Parathyroid adenoma (tissue), 2 donors: ENCODE measurements at regions not wholly inside any gene's neighbourhood (a gene's known extent, or its start where the extent isn't known, plus 50 kb on each side); places are given as distances from the start of the nearest gene placed in this dataset.

ENCODE experiments used
- H2AFZ ChIP-seq: fragments of 300-600 bp; sonication (generic); one replicate; pipeline ENCODE4 v1.7.0; 2017; ENCODE audit warnings: antibody characterized with exemption, mild to moderate bottlenecking
- H3K27ac ChIP-seq: fragments of 300-600 bp; sonication (generic); one replicate; pipeline ENCODE4 v1.7.0; 2017
- H3K27me3 ChIP-seq: fragments of 300-600 bp; sonication (generic); one replicate; pipeline ENCODE4 v1.7.0; 2017; ENCODE audit warnings: low read length; ENCODE audit not compliant: control insufficient read depth, insufficient read depth
- H3K36me3 ChIP-seq: fragments of 300-600 bp; sonication (generic); one replicate; pipeline ENCODE4 v1.7.0; 2017; ENCODE audit warnings: low read length; ENCODE audit not compliant: control insufficient read depth, insufficient read depth
- H3K4me1 ChIP-seq: fragments of 300-600 bp; sonication (generic); one replicate; pipeline ENCODE4 v1.7.0; 2017; ENCODE audit warnings: control low read depth
- H3K4me2 ChIP-seq: fragments of 300-600 bp; sonication (generic); one replicate; pipeline ENCODE4 v1.7.0; 2017; ENCODE audit warnings: low read length
- H3K4me3 ChIP-seq: fragments of 300-600 bp; sonication (generic); one replicate; pipeline ENCODE4 v1.7.0; 2017; ENCODE audit warnings: low read depth, low read length
- H3K79me2 ChIP-seq: fragments of 300-600 bp; sonication (generic); one replicate; pipeline ENCODE4 v1.7.0; 2017; ENCODE audit warnings: control low read depth
- H3K9ac ChIP-seq: fragments of 300-600 bp; sonication (generic); one replicate; pipeline ENCODE4 v1.7.0; 2017; ENCODE audit warnings: mild to moderate bottlenecking
- H3K9me3 ChIP-seq: fragments of 300-600 bp; sonication (generic); one replicate; pipeline ENCODE4 v1.7.0; 2017; ENCODE audit warnings: low read length; ENCODE audit not compliant: control insufficient read depth
- CTCF ChIP-seq: fragments of 300-600 bp; sonication (generic); IDR thresholded peaks from one replicate; pipeline ENCODE4 v1.7.0; 2017; ENCODE audit warnings: antibody characterized with exemption, mild to moderate bottlenecking
- donor health status: primary hyperparathyroidism.

- no peaks in the 10 kb centered on the region for H3K27me3 ChIP-seq
- H3K4me1 ChIP-seq, result no peaks in the 10 kb centered on the region
- H3K36me3 ChIP-seq, result no peaks in the 10 kb centered on the region
- no peak overlapping the region for H3K4me3 ChIP-seq
- no peak overlapping the region for H3K27ac ChIP-seq
- H3K9me3 ChIP-seq, result no peaks in the 10 kb centered on the region
- no peak overlapping the region for H3K4me2 ChIP-seq
- H3K79me2 ChIP-seq, result no peaks in the 10 kb centered on the region
- TF ChIP-seq CTCF, result no peak
- H2AFZ ChIP-seq, result no peak overlapping the region
- H3K9ac ChIP-seq, result no peak overlapping the region
Observed at GRCh38 chr1:163406772-163407171, 85.0 kb downstream of the NUF2 start.

DNA sequence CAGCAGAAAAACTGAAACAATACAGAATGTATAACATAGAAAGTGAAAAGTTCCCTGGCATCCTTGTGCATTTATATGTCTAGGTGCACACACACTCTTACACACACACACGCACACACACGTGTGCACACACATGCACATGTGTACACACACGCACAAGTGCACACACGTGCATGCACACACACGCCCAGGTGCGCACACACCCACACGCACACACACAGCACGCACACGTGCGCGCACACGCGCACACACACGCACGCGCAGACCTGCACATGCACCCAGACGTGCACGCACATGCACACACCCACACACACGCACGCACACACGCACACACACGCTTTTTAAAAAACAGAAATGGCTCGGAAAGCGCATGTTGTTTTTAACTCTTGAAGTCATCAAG lies 86.5 kb downstream of the NUF2 start:
- no peaks in the 10 kb centered on the region for H3K79me2 ChIP-seq
- H3K9me3 ChIP-seq, result no peaks in the 10 kb centered on the region

DNA sequence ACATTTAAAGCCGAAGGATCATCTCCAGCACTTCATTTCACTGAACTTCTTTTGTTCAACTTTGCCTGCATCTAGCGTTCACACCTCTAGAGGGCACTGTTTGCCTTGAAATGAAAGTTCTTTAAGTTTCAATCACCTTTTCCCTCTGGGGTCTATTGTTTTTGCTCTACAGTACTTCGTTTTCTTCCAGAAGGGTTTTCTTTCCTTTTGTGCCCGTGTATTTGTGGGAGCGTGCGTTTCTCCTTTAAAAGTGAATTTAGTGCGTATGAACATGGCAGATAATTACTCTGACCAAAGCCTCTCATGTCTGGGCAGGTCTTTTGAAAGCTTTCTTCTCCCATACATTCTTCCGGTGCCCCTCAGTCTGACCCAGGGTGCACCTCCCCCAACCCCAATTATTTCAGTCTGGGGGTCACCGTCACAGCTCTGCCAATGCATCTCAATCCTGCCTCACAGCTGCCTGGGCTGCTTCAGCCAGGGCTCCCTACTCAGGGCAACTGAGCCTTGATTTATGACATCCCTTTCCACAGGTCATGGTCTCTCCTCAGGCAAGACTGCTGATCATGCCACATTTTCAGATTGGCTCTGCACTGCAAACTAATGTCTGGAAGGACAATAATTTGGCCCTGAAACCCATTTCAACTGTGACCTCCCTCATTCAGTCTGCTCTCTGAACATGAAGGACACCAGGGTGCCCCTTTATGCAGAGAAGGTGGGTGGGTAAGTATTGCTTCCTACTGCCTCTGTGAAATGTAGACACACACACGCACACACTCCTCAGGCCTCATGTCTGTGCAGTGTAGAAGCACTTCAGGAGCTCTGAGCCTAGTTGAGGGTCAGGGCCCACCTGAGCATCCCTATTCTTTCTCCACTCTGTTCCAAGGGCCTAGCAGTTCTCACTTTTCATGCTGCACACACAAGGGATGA lies 88.6 kb downstream of the NUF2 start:
- TF ChIP-seq CTCF, result peak; percentile 52
- Histone ChIP-seq H3K9ac (no peak overlapping the region), H3K4me3 (no peak overlapping the region), H3K4me1 (no peaks in the 10 kb centered on the region), H3K36me3 (no peaks in the 10 kb centered on the region), H2AFZ (peak overlapping the region; percentile 16), H3K27me3 (no peaks in the 10 kb centered on the region), H3K79me2 (no peaks in the 10 kb centered on the region), H3K27ac (no peak overlapping the region), H3K9me3 (no peaks in the 10 kb centered on the region), H3K4me2 (no peak overlapping the region)

More for the DNA sequence above, 86.5 kb downstream of the NUF2 start:
- Histone ChIP-seq H2AFZ (no peak overlapping the region), H3K27ac (no peak overlapping the region), H3K4me3 (no peak overlapping the region), H3K4me2 (no peak overlapping the region), H3K27me3 (no peaks in the 10 kb centered on the region), H3K4me1 (no peaks in the 10 kb centered on the region), H3K9ac (no peak overlapping the region), H3K36me3 (no peaks in the 10 kb centered on the region)
- no peak for TF ChIP-seq CTCF

GRCh38 chr1:163412221-163412620 lies 90.5 kb downstream of the NUF2 start:
- Histone ChIP-seq H3K27ac (no peak overlapping the region), H3K36me3 (no peaks in the 10 kb centered on the region), H2AFZ (no peak overlapping the region), H3K79me2 (no peaks in the 10 kb centered on the region), H3K4me1 (no peaks in the 10 kb centered on the region), H3K4me2 (no peak overlapping the region), H3K4me3 (no peak overlapping the region), H3K9me3 (no peaks in the 10 kb centered on the region), H3K9ac (no peak overlapping the region), H3K27me3 (no peaks in the 10 kb centered on the region)
- TF ChIP-seq CTCF, result no peak

DNA sequence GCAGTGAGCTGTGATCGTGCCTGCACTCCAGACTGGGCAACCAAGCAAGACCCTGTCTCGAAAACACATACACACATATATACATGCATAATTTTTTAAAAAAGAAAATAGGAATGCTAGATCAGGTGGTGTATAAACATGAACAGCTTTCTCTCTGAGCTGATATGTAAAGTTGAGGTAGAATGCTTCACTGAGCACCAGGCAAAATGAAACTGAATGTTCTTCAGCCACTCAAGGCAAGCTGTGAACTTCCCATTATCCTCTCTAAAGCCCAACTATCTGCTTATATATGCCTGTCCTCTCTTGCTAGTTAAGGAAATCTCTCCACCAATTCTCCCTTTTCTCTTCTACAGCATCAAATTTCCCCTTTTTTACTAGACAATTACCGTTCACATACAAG lies 93.0 kb downstream of the NUF2 start:
- Histone ChIP-seq H3K9ac (no peak overlapping the region), H3K4me1 (no peaks in the 10 kb centered on the region), H2AFZ (no peak overlapping the region), H3K4me3 (no peak overlapping the region), H3K27me3 (no peaks in the 10 kb centered on the region), H3K4me2 (no peak overlapping the region), H3K79me2 (no peaks in the 10 kb centered on the region), H3K36me3 (no peaks in the 10 kb centered on the region), H3K27ac (no peak overlapping the region), H3K9me3 (no peaks in the 10 kb centered on the region)
- TF ChIP-seq CTCF, result no peak
